HCT116 (cell line): ENCODE measurements at regions not wholly inside any gene's neighbourhood (a gene's known extent, or its start where the extent isn't known, plus 50 kb on each side); places are given as distances from the start of the nearest gene placed in this dataset.

Experiments
- ATAC-seq: fragments of 200-7000 bp; cut with Tn5 transposase; 2 replicates; pipeline ENCODE4 v1.9.1; 2020; ENCODE audit warnings: mild to moderate bottlenecking, moderate library complexity
- BruUV-seq: library from RNA; stranded (reverse); fragments of 400-500 nt; replicated peaks from 2 replicates; lab custom pipeline; 2021; lab: Mats Ljungman, UMichigan
- CTCF ChIA-PET: fragments of 300-600 bp; sonication (Branson Sonifier 250); formaldehyde crosslinking; loops from one replicate; lab custom pipeline; 2021; ENCODE audit warnings: antibody characterized with exemption; lab: Charles Lee
- POLR2A ChIA-PET: fragments of 300-600, 350-600 bp; sonication (Branson Sonifier 250); formaldehyde crosslinking; loops from one replicate; lab custom pipeline; 2021; ENCODE audit warnings: antibody characterized with exemption; lab: Charles Lee
- RAD21 ChIA-PET, 2 experiments: fragments of 300-600 bp; sonication (Branson Sonifier 250); formaldehyde crosslinking; loops; one replicate each; lab custom pipeline; 2023; ENCODE audit warnings: low total read pairs in 2 of 2; ENCODE audit not compliant: uncharacterized antibody in 2 of 2, unreplicated experiment in 2 of 2, low non-redundant PET in 1 of 2; lab: Charles Lee
- DNase-seq: peaks from one replicate; pipeline ENCODE4 v3.0.0-alpha.2; 2010; ENCODE audit warnings: low read depth, low spot score
- H2AFZ ChIP-seq: fragments of 200-600 bp; shearing (Covaris generic), sonication (generic); 2 replicates; pipeline ENCODE4 v1.6.1; 2017; ENCODE audit warnings: low read depth, mixed run types, mixed read lengths, antibody characterized with exemption, low read length; ENCODE audit not compliant: poor library complexity, severe bottlenecking
- H3K27ac ChIP-seq: 2 replicates; pipeline ENCODE4 v1.5.1; 2012; ENCODE audit warnings: low read depth, low read length
- H3K27me3 ChIP-seq: fragments of 200-600 bp; sonication (generic); 2 replicates; pipeline ENCODE4 v1.6.1; 2016; ENCODE audit warnings: mixed run types, low read length, mixed read lengths; ENCODE audit not compliant: insufficient read depth
- H3K36me3 ChIP-seq, 2 experiments: fragments of 200-500 bp in 1 of 2; fragments of 200-600 bp in 1 of 2; sonication (Bioruptor generic) in 1 of 2; sonication (generic) in 1 of 2; 2 replicates each; pipeline versions ENCODE4 v1.5.1 to v1.6.1; 2014 to 2016; ENCODE audit warnings: low read length in 2 of 2, inconsistent platforms in 1 of 2, mixed read lengths in 1 of 2, mixed run types in 1 of 2; ENCODE audit not compliant: insufficient read depth in 2 of 2, control insufficient read depth in 1 of 2
- H3K4me1 ChIP-seq, 2 experiments: fragments of 200-600 bp in 1 of 2; sonication (generic) in 1 of 2; 2 replicates each; pipeline versions ENCODE4 v1.5.1 to v1.6.1; 2012 to 2017; ENCODE audit warnings: low read length in 2 of 2, inconsistent platforms in 1 of 2, mild to moderate bottlenecking in 1 of 2, mixed read lengths in 1 of 2, mixed run types in 1 of 2, moderate library complexity in 1 of 2; ENCODE audit not compliant: insufficient read depth in 2 of 2, control insufficient read depth in 1 of 2
- H3K4me2 ChIP-seq: fragments of 200-600 bp; sonication (generic); 2 replicates; pipeline ENCODE4 v1.6.1; 2017; ENCODE audit warnings: mixed run types, low read length, mixed read lengths
- H3K4me3 ChIP-seq, 2 experiments: fragments of 200-600 bp in 1 of 2; sonication (generic) in 1 of 2; replicated peaks in 1 of 2; 2 replicates each; pipeline ENCODE4 v1.5.1; 2011 to 2016; ENCODE audit warnings: low read length in 2 of 2, control low read depth in 1 of 2, low read depth in 1 of 2, mild to moderate bottlenecking in 1 of 2, mixed read lengths in 1 of 2, mixed run types in 1 of 2
- H3K79me2 ChIP-seq: fragments of 200-600 bp; sonication (generic); 2 replicates; pipeline ENCODE4 v1.6.1; 2017; ENCODE audit warnings: mild to moderate bottlenecking, mixed run types, low read length, moderate library complexity, mixed read lengths; ENCODE audit not compliant: insufficient read depth
- H3K9ac ChIP-seq: fragments of 200-600 bp; sonication (generic); 2 replicates; pipeline ENCODE4 v1.6.1; 2016; ENCODE audit warnings: low read length, mixed read lengths
- H3K9me2 ChIP-seq: fragments of 200-600 bp; sonication (generic), shearing (Covaris generic); 2 replicates; pipeline ENCODE4 v1.6.1; 2017; ENCODE audit warnings: mixed run types, mild to moderate bottlenecking, moderate library complexity; ENCODE audit not compliant: insufficient read depth
- H3K9me3 ChIP-seq, 2 experiments: fragments of 200-500 bp in 1 of 2; fragments of 200-600 bp in 1 of 2; sonication (Bioruptor generic) in 1 of 2; sonication (generic) in 1 of 2; 2 replicates each; pipeline ENCODE4 v1.6.1; 2014 to 2017; ENCODE audit warnings: low read length in 2 of 2, mixed read lengths in 2 of 2, inconsistent platforms in 1 of 2, low read depth in 1 of 2, mild to moderate bottlenecking in 1 of 2, mixed run types in 1 of 2, moderate library complexity in 1 of 2; ENCODE audit not compliant: control insufficient read depth in 1 of 2, insufficient read depth in 1 of 2
- H4K20me1 ChIP-seq: fragments of 200-600 bp; sonication (generic), shearing (Covaris generic); 2 replicates; pipeline ENCODE4 v1.6.1; 2017; ENCODE audit warnings: mixed run types, mild to moderate bottlenecking, moderate library complexity; ENCODE audit not compliant: insufficient read depth
- CBX3 ChIP-seq: IDR thresholded peaks from 2 replicates; pipeline ENCODE4 v1.6.1; 2012; ENCODE audit warnings: low read depth
- CEBPB ChIP-seq: IDR thresholded peaks from 2 replicates; pipeline ENCODE4 v1.6.1; 2012; ENCODE audit warnings: low read depth
- ELF1 ChIP-seq: IDR thresholded peaks from 2 replicates; pipeline ENCODE4 v1.6.1; 2012; ENCODE audit warnings: low read depth, borderline replicate concordance
- EZH2 ChIP-seq: fragments of 200-600 bp; sonication (generic); IDR thresholded peaks from 2 replicates; pipeline ENCODE4 v1.6.1; 2017; ENCODE audit warnings: antibody characterized with exemption, mixed run types
- FOSL1 ChIP-seq: IDR thresholded peaks from 2 replicates; pipeline ENCODE4 v1.6.1; 2012; ENCODE audit warnings: low read depth
- JUND ChIP-seq: IDR thresholded peaks from 2 replicates; pipeline ENCODE4 v1.6.1; 2012
- POLR2A ChIP-seq: IDR thresholded peaks from 2 replicates; pipeline ENCODE4 v1.7.0; 2011; ENCODE audit warnings: borderline replicate concordance; ENCODE audit not compliant: insufficient read depth, insufficient read length; ENCODE audit errors: extremely low read depth
- POLR2AphosphoS5 ChIP-seq: IDR thresholded peaks from 2 replicates; pipeline ENCODE4 v1.6.1; 2011; ENCODE audit warnings: mild to moderate bottlenecking, low read depth, low read length, moderate library complexity
- SIN3A ChIP-seq: IDR thresholded peaks from 2 replicates; pipeline ENCODE4 v1.6.1; 2012; ENCODE audit warnings: low read depth
- SP1 ChIP-seq: IDR thresholded peaks from 2 replicates; pipeline ENCODE4 v1.6.1; 2012; ENCODE audit warnings: low read depth
- TCF7L2 ChIP-seq: IDR thresholded peaks from 2 replicates; pipeline ENCODE4 v1.7.0; 2011; ENCODE audit warnings: borderline replicate concordance, inconsistent platforms; ENCODE audit not compliant: insufficient read depth, insufficient read length; ENCODE audit errors: extremely low read depth
- YY1 ChIP-seq: IDR thresholded peaks from 2 replicates; pipeline ENCODE4 v1.6.1; 2011; ENCODE audit warnings: low read length, low read depth, moderate library complexity, mild to moderate bottlenecking; ENCODE audit not compliant: insufficient replicate concordance; ENCODE audit errors: extremely low read depth
- ZFX ChIP-seq: fragments of 450-650 bp; IDR thresholded peaks from 2 replicates; pipeline ENCODE4 v1.6.1; 2017
- ZNF274 ChIP-seq: fragments of 200-500 bp; sonication (Bioruptor generic); IDR thresholded peaks from 2 replicates; pipeline ENCODE4 v1.6.1; 2014; ENCODE audit warnings: mild to moderate bottlenecking, low read depth, low read length, inconsistent platforms
- intact Hi-C: fragments of 100-400 bp; cut with micrococcal nuclease; formaldehyde crosslinking; loops from 2 replicates; pipeline ENCODE4 v1.10.0; 2022
- TF ChIP-seq, protein P1 (sequence below), 3 experiments: fragments of 200-600 bp in 1 of 3; sonication (generic) in 1 of 3; IDR thresholded peaks in 2 of 3; conservative IDR thresholded peaks in 1 of 3; 2 replicates each; pipeline ENCODE4 v1.5.1; 2012 to 2017; ENCODE audit warnings: low read depth in 2 of 3, low read length in 2 of 3, antibody characterized with exemption in 1 of 3, borderline replicate concordance in 1 of 3, control low read depth in 1 of 3, mild to moderate bottlenecking in 1 of 3, mixed read lengths in 1 of 3, mixed run types in 1 of 3, moderate library complexity in 1 of 3; ENCODE audit not compliant: insufficient read depth in 1 of 3

- intact Hi-C loops = no loop called here
- BruUV-seq = no TSS peak
Measured at GRCh38 chr2:15844211-15844801, 96.0 kb upstream of the MYCN start.

DNA sequence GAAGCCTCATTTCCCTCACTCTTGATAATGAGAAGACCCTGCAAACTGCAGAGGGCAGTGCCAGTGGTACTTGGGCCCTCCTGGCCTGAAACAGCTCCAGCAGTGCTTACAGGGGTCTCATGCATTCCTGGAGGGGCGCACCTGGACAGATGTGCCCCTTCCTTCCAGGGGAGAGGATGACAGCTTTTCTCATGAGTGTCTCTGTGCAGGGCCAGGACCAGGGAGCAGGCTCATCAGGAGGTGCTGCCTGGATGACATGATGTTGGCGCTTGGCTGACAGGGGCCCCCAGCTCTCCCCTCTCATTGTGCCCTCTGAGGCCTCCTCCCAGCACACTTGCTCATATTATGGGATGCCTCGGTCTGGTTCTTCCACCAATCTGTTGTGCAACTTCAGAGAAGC lies 95.1 kb upstream of the MYCN start:
- H3K4me2 ChIP-seq = no peak overlapping the region
- DNase-seq (no peak), ATAC-seq (no peak)
- RAD21 ChIA-PET = no interaction called here
- no peak overlapping the region for H2AFZ ChIP-seq
- H3K27me3 ChIP-seq = no peaks in the 10 kb centered on the region
- H3K79me2 ChIP-seq = no peaks in the 10 kb centered on the region
- no peaks in the 10 kb centered on the region for H3K9me3 ChIP-seq
- H3K36me3 ChIP-seq = no peaks in the 10 kb centered on the region
- POLR2A ChIA-PET = no interaction called here
- H3K27ac ChIP-seq = no peak overlapping the region
- H3K4me3 ChIP-seq = no peak overlapping the region
- BruUV-seq = no TSS peak
- H4K20me1 ChIP-seq = no peaks in the 10 kb centered on the region
- H3K9ac ChIP-seq = no peak overlapping the region
- peaks cover 0 to under 1% of the 10 kb centered on the region in 2 experiments; a peak in 1 of 4 replicates for H3K4me1 ChIP-seq
- intact Hi-C loops = no loop called here
- CTCF ChIA-PET = no interaction called here
- H3K9me2 ChIP-seq = no peaks in the 10 kb centered on the region
- TF ChIP-seq CEBPB (no peak), SIN3A (no peak), CBX3 (no peak), JUND (no peak), SP1 (no peak), TCF7L2 (no peak), ZNF274 (no peak), POLR2AphosphoS5 (no peak), YY1 (no peak), EZH2 (no peak)
- TF ChIP-seq, protein P1, sequence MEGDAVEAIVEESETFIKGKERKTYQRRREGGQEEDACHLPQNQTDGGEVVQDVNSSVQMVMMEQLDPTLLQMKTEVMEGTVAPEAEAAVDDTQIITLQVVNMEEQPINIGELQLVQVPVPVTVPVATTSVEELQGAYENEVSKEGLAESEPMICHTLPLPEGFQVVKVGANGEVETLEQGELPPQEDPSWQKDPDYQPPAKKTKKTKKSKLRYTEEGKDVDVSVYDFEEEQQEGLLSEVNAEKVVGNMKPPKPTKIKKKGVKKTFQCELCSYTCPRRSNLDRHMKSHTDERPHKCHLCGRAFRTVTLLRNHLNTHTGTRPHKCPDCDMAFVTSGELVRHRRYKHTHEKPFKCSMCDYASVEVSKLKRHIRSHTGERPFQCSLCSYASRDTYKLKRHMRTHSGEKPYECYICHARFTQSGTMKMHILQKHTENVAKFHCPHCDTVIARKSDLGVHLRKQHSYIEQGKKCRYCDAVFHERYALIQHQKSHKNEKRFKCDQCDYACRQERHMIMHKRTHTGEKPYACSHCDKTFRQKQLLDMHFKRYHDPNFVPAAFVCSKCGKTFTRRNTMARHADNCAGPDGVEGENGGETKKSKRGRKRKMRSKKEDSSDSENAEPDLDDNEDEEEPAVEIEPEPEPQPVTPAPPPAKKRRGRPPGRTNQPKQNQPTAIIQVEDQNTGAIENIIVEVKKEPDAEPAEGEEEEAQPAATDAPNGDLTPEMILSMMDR (IDR thresholded peaks at IDR 0.05 in 2 of 3, conservative IDR thresholded peaks at IDR 0.05 in 1 of 3; ENCODE audit: borderline replicate concordance in 1 of 3, insufficient read depth in 1 of 3, low read depth in 2 of 3, low read length in 2 of 3) = no peak
- TF ChIP-seq, all 23 proteins: peak for 0

More at GRCh38 chr2:15844211-15844801, 96.0 kb upstream of the MYCN start:
- Histone ChIP-seq H3K9ac (no peak overlapping the region), H3K36me3 (no peaks in the 10 kb centered on the region), H3K4me2 (no peak overlapping the region), H3K79me2 (no peaks in the 10 kb centered on the region), H4K20me1 (no peaks in the 10 kb centered on the region), H2AFZ (no peak overlapping the region), H3K4me1 (peaks cover 0 to 5% of the 10 kb centered on the region in 2 experiments; a peak in 1 of 4 replicates), H3K4me3 (no peak overlapping the region)
- peak; percentile 71 for ATAC-seq
- ChIA-PET RAD21 (no interaction called here), CTCF (no interaction called here)
- TF ChIP-seq, protein P1 (IDR thresholded peaks at IDR 0.05 in 2 of 3, conservative IDR thresholded peaks at IDR 0.05 in 1 of 3; ENCODE audit: borderline replicate concordance in 1 of 3, insufficient read depth in 1 of 3, low read depth in 2 of 3, low read length in 2 of 3) = no peak
- TF ChIP-seq ZNF274 (no peak), POLR2A (no peak), FOSL1 (no peak), ELF1 (no peak), SP1 (no peak), CEBPB (no peak), ZFX (no peak), EZH2 (no peak)
- TF ChIP-seq, all 23 proteins: peak for 0
- no peak for DNase-seq
- no peaks in the 10 kb centered on the region for H3K9me2 ChIP-seq
- no peak overlapping the region for H3K27ac ChIP-seq
- POLR2A ChIA-PET = no interaction called here
- no peaks in the 10 kb centered on the region for H3K27me3 ChIP-seq
- H3K9me3 ChIP-seq = no peaks in the 10 kb centered on the region
